ENCODE measurements at regions not wholly inside any gene's neighbourhood (a gene's known extent, or its start where the extent isn't known, plus 50 kb on each side); places are given as distances from the start of the nearest gene placed in this dataset.

- intact Hi-C loops (cut with DNase I), result no loop called here
- Histone ChIP-seq H3K27ac (no peak overlapping the region), H3K36me3 (no peaks in the 10 kb centered on the region), H3K4me1 (peaks cover 0 to 5% (median 0%) of the 10 kb centered on the region in 3 donors), H3K27me3 (no peaks in the 10 kb centered on the region), H3K9me3 (no peaks in the 10 kb centered on the region), H3K4me3 (no peak overlapping the region)
- no peak for DNase-seq
- WGBS, 2 donors, result 78 to 91% methylated on average over 1 of the region's 1 CpG
- TF ChIP-seq, protein P1, sequence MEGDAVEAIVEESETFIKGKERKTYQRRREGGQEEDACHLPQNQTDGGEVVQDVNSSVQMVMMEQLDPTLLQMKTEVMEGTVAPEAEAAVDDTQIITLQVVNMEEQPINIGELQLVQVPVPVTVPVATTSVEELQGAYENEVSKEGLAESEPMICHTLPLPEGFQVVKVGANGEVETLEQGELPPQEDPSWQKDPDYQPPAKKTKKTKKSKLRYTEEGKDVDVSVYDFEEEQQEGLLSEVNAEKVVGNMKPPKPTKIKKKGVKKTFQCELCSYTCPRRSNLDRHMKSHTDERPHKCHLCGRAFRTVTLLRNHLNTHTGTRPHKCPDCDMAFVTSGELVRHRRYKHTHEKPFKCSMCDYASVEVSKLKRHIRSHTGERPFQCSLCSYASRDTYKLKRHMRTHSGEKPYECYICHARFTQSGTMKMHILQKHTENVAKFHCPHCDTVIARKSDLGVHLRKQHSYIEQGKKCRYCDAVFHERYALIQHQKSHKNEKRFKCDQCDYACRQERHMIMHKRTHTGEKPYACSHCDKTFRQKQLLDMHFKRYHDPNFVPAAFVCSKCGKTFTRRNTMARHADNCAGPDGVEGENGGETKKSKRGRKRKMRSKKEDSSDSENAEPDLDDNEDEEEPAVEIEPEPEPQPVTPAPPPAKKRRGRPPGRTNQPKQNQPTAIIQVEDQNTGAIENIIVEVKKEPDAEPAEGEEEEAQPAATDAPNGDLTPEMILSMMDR (IDR thresholded peaks at IDR 0.05), result no peak
- no peak for TF ChIP-seq POLR2A (IDR thresholded peaks at IDR 0.05)
These were observed 238.8 kb downstream of the RFC3 start for GRCh38 chr13:34056733-34057258.

DNA sequence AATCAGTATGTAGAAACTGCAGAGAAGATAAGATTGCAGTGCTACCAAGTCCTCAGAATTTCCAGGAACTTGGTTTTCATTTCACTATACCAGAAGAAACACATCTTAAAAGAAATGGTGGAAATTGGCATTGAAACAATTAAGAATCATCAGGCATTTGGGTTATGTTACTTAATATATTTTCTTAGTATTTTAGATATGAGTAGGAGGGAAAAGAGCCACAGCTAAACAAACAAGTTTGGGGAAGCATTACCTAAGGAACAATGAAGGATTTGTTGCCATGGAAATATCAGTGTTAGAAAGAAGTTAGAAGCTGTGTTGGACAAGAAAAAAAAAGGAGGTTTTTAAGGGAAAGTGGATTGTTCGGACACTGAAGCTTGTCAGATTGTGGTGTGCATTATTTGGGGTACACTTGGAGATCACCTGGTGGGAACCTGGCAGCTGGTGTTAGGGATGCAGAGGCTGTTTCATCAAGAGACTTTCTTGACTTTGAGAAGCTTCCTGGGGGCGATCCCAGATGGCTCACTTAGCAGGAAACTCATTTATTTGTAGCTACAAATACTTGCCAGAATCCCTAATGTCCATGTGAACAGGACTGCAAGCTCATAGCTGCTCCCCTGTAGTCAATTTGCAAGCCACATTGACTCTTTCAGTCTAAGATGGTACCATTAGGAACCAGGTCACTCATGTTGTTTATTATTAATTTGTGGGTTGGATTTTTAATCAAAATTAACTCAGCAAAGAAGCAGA, 246.7 kb downstream of the RFC3 start:
- DNase-seq, result no peak
- Histone ChIP-seq H3K27me3 (no peaks in the 10 kb centered on the region), H3K4me3 (no peak overlapping the region), H3K9me3 (no peaks in the 10 kb centered on the region), H3K36me3 (no peaks in the 10 kb centered on the region), H3K27ac (no peak overlapping the region), H3K4me1 (no peaks in the 10 kb centered on the region)
- WGBS, 2 donors, result 49 to 65% methylated on average over 2 of the region's 2 CpGs
- intact Hi-C loops (cut with DNase I), result no loop called here
- TF ChIP-seq, protein P1 (IDR thresholded peaks at IDR 0.05), result no peak
- TF ChIP-seq POLR2A (IDR thresholded peaks at IDR 0.05), result no peak

DNA sequence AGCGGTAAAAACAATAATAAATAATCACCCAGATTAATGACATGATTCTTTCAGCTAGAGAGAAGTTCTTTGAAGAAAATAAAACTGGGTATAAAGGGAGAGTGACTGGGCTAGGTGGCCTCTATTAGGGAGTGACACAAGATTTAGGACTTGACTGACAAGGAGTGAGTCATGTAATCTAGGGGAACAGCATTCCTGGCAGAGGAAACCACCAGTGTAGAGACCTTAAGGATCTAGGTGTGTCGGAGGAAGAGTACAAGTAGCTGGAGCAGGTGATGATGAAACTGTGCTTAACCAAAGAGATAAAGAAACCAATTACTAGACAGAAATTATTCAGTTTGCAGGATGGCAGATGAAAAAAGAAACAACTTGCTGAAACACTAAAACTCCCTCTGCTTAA, 248.0 kb downstream of the RFC3 start:
- Histone ChIP-seq H3K4me1 (no peaks in the 10 kb centered on the region), H3K9me3 (no peaks in the 10 kb centered on the region), H3K4me3 (no peak overlapping the region), H3K27me3 (no peaks in the 10 kb centered on the region), H3K27ac (no peak overlapping the region), H3K36me3 (no peaks in the 10 kb centered on the region)
- DNase-seq, result no peak
- WGBS, 2 donors, result 47 to 58% methylated on average over 2 of the region's 2 CpGs
- TF ChIP-seq, protein P1 (IDR thresholded peaks at IDR 0.05), result no peak
- TF ChIP-seq POLR2A (IDR thresholded peaks at IDR 0.05), result no peak
- intact Hi-C loops (cut with DNase I), result no loop called here

GRCh38 chr13:34066344-34066743, 248.4 kb downstream of the RFC3 start:
- H3K27me3 ChIP-seq, result no peaks in the 10 kb centered on the region
- TF ChIP-seq, protein P1 (IDR thresholded peaks at IDR 0.05), result no peak
- TF ChIP-seq POLR2A (IDR thresholded peaks at IDR 0.05), result no peak
- no peaks in the 10 kb centered on the region for H3K9me3 ChIP-seq
- no peak overlapping the region for H3K27ac ChIP-seq
- no peak overlapping the region for H3K4me3 ChIP-seq
- intact Hi-C loops (cut with DNase I), result no loop called here
- DNase-seq, result no peak
- no peaks in the 10 kb centered on the region for H3K36me3 ChIP-seq
- WGBS, 2 donors, result 50 to 83% methylated on average over 1 of the region's 1 CpG
- H3K4me1 ChIP-seq, result no peaks in the 10 kb centered on the region

DNA sequence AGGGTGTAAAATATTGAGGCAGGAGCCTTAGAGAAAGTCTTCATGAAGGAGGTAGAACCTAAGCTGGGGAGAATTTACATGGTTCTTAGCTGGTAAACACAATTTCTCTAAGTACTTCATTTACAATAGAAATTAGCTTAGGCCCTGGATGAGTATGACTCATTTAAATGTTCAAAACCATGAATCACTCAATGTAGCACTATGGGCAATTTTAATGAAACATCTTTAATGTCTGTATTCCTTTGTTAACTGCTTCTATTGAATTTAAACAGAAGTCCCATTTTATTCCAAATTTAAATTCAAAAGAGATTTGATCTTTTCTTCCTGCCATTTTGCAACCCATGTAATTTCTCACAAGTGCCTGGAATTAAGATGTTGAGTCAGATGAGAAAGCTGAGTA, 252.1 kb downstream of the RFC3 start:
- Histone ChIP-seq H3K9me3 (no peaks in the 10 kb centered on the region), H3K4me3 (no peak overlapping the region), H3K36me3 (no peaks in the 10 kb centered on the region), H3K27me3 (no peaks in the 10 kb centered on the region), H3K27ac (no peak overlapping the region), H3K4me1 (no peaks in the 10 kb centered on the region)
- no peak for DNase-seq
- TF ChIP-seq POLR2A (IDR thresholded peaks at IDR 0.05), result no peak
- TF ChIP-seq, protein P1 (IDR thresholded peaks at IDR 0.05), result no peak
- intact Hi-C loops (cut with DNase I), result loop anchor here (10.0 kb wide), 1 partner anchor 135 kb away; no protein-coding TSS in a partner anchor

Measured in esophagus squamous epithelium (tissue), 5 donors.